ENCODE measurements at regions not wholly inside any gene's neighbourhood (a gene's known extent, or its start where the extent isn't known, plus 50 kb on each side); places are given as distances from the start of the nearest gene placed in this dataset.

- TF ChIP-seq CTCF (IDR thresholded peaks at IDR 0.05): no peak
- Histone ChIP-seq H3K9me3 (no peaks in the 10 kb centered on the region), H3K27me3 (ENCODE audit: insufficient read depth in 3 of 3, low read length in 2 of 3) (no peaks in the 10 kb centered on the region), H3K27ac (no peak overlapping the region), H3K4me1 (no peaks in the 10 kb centered on the region), H3K4me3 (no peak overlapping the region), H3K36me3 (ENCODE audit: insufficient read depth in 1 of 2, low read depth in 1 of 2) (no peaks in the 10 kb centered on the region)
- no peak for DNase-seq
- intact Hi-C loops (cut with DNase I): no loop called here
- no peak for ATAC-seq
- WGBS, 3 donors: 89 to 96% (median 94%) methylated on average over 5 of the region's 5 CpGs
These were observed 212.4 kb upstream of the SESN3 start for GRCh38 chr11:95443386-95443785.

- H3K4me1 ChIP-seq: no peaks in the 10 kb centered on the region
- no peaks in the 10 kb centered on the region for H3K27me3 ChIP-seq (ENCODE audit: insufficient read depth in 3 of 3, low read length in 2 of 3)
- ATAC-seq (no peak), DNase-seq (no peak)
- intact Hi-C loops (cut with DNase I): no loop called here
- no peaks in the 10 kb centered on the region for H3K36me3 ChIP-seq (ENCODE audit: insufficient read depth in 1 of 2, low read depth in 1 of 2)
- TF ChIP-seq CTCF (IDR thresholded peaks at IDR 0.05): no peak
- H3K4me3 ChIP-seq: no peak overlapping the region
- 81 to 89% (median 84%) methylated on average over 3 of the region's 3 CpGs for WGBS, 3 donors
- no peak overlapping the region for H3K27ac ChIP-seq
- H3K9me3 ChIP-seq: no peaks in the 10 kb centered on the region
These were observed 211.6 kb upstream of the SESN3 start for GRCh38 chr11:95442531-95443050.

- Histone ChIP-seq H3K4me1 (no peaks in the 10 kb centered on the region), H3K27ac (no peak overlapping the region), H3K4me3 (no peak overlapping the region), H3K9me3 (no peaks in the 10 kb centered on the region), H3K27me3 (ENCODE audit: insufficient read depth in 3 of 3, low read length in 2 of 3) (no peaks in the 10 kb centered on the region), H3K36me3 (ENCODE audit: insufficient read depth in 1 of 2, low read depth in 1 of 2) (no peaks in the 10 kb centered on the region)
- WGBS, 3 donors: 79 to 89% (median 82%) methylated on average over 5 to 7 of the region's 9 CpGs
- no peak for TF ChIP-seq CTCF (IDR thresholded peaks at IDR 0.05)
- intact Hi-C loops (cut with DNase I): loop anchor here in 1 of 2 donors (10.0 kb wide), 1 partner anchor 59 kb away; no protein-coding TSS in a partner anchor
- no peak for ATAC-seq
- DNase-seq: no peak
These were observed 204.8 kb upstream of the SESN3 start for GRCh38 chr11:95435628-95436353.

- Histone ChIP-seq H3K27ac (no peak overlapping the region), H3K36me3 (ENCODE audit: insufficient read depth in 1 of 2, low read depth in 1 of 2) (no peaks in the 10 kb centered on the region), H3K9me3 (no peaks in the 10 kb centered on the region), H3K4me1 (no peaks in the 10 kb centered on the region), H3K27me3 (ENCODE audit: insufficient read depth in 3 of 3, low read length in 2 of 3) (no peaks in the 10 kb centered on the region), H3K4me3 (no peak overlapping the region)
- ATAC-seq (no peak), DNase-seq (no peak)
- intact Hi-C loops (cut with DNase I): loop anchor here in 1 of 2 donors (10.0 kb wide), 1 partner anchor 60 kb away; no protein-coding TSS in a partner anchor
- WGBS, 3 donors: 69 to 77% (median 75%) methylated on average over 3 of the region's 3 CpGs
- no peak for TF ChIP-seq CTCF (IDR thresholded peaks at IDR 0.05)
These were observed 204.2 kb upstream of the SESN3 start for GRCh38 chr11:95435192-95435591.
